ENCODE measurements at regions not wholly inside any gene's neighbourhood (a gene's known extent, or its start where the extent isn't known, plus 50 kb on each side); places are given as distances from the start of the nearest gene placed in this dataset.

DNA sequence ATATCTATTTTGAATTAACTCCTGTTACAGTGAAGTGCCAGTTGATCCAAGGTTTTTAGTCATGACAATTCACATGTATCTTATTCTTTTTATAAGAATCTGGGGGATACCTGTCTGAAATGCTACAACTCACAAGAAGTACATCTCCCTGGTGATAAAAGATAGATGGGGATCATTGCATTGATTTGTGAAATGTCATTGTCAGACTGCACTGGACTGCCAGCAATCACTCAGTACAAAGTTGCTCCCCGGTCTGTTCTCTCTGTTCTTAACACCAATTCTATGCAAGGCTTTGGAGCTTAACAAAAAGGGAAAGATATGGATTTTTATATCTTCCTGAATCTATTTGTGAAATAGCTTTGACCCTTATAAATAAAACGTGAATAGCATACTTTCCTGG, 171.8 kb upstream of the PCSK5 start:
- TF ChIP-seq ZNF274 (IDR thresholded peaks at IDR 0.05; ENCODE audit: low read depth, low read length) (no peak), SUZ12 (IDR thresholded peaks at IDR 0.05; ENCODE audit: extremely low read depth, insufficient read depth, insufficient read length) (no peak), YY1 (IDR thresholded peaks at IDR 0.05; ENCODE audit: insufficient read depth, insufficient read length) (no peak)

Data from NT2/D1 (cell line).